Esophagus squamous epithelium (tissue), 4 donors: ENCODE measurements at regions not wholly inside any gene's neighbourhood (a gene's known extent, or its start where the extent isn't known, plus 50 kb on each side); places are given as distances from the start of the nearest gene placed in this dataset.

Experiments
- POLR2A ChIP-seq, 4 donors: fragments of 450-650 bp; IDR thresholded peaks; one replicate each; pipeline ENCODE4 v1.6.1; 2017; ENCODE audit warnings: antibody characterized with exemption in 4 of 4, mild to moderate bottlenecking in 4 of 4, moderate library complexity in 3 of 4
- TF ChIP-seq, protein P1 (sequence below), 6 experiments: fragments of 450-650 bp in 4 of 6; fragments of 200-600 bp in 2 of 6; sonication (generic) in 2 of 6; IDR thresholded peaks; one replicate each; pipeline ENCODE4 v1.5.1; 2016 to 2019; ENCODE audit warnings: antibody characterized with exemption in 6 of 6, mild to moderate bottlenecking in 4 of 6, moderate library complexity in 4 of 6

DNA sequence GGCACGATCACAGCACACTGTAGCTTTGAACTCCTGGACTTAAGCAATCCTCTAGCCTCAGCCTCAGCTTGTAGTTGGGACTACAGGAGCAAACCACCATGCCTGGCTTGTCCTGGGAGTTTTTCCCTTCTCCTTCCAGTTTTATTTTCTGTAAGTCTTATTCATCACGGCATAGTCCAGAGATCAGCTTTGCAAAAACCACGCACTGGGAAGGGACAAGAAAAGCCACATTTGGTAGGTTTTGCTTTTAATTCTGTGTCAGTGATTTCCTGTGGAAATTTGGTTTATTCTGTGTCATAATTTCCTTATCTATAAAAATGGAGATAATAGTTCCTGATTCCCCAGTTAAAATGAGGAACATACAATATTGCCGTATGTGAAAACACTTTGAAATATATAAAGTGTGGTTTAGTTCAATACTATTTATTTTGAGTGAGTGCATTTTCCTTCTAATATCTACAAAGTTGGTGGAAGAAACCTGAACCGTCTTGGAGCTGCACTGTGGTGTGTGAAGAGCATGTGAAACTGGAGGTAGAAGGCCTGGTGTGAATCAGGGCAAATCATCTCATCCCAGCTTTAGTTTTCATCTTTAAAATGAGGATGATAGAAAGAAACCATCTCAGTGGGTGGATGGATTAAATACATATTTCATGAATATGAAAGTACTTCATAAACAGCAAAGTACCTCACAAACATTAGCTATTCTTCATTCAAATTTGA, 92.8 kb upstream of the ELL2 start:
- TF ChIP-seq, protein P1, sequence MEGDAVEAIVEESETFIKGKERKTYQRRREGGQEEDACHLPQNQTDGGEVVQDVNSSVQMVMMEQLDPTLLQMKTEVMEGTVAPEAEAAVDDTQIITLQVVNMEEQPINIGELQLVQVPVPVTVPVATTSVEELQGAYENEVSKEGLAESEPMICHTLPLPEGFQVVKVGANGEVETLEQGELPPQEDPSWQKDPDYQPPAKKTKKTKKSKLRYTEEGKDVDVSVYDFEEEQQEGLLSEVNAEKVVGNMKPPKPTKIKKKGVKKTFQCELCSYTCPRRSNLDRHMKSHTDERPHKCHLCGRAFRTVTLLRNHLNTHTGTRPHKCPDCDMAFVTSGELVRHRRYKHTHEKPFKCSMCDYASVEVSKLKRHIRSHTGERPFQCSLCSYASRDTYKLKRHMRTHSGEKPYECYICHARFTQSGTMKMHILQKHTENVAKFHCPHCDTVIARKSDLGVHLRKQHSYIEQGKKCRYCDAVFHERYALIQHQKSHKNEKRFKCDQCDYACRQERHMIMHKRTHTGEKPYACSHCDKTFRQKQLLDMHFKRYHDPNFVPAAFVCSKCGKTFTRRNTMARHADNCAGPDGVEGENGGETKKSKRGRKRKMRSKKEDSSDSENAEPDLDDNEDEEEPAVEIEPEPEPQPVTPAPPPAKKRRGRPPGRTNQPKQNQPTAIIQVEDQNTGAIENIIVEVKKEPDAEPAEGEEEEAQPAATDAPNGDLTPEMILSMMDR (IDR thresholded peaks at IDR 0.05): no peak
- no peak for TF ChIP-seq POLR2A (IDR thresholded peaks at IDR 0.05)
